GM12875 (cell line): ENCODE measurements at regions not wholly inside any gene's neighbourhood (a gene's known extent, or its start where the extent isn't known, plus 50 kb on each side); places are given as distances from the start of the nearest gene placed in this dataset.

Source experiments
- H3K4me3 ChIP-seq: one replicate; pipeline ENCODE4 v1.5.1; 2011; ENCODE audit warnings: low read depth, low read length, control low read depth
- CTCF ChIP-seq: IDR thresholded peaks from 2 replicates; pipeline ENCODE4 v1.5.1; 2011; ENCODE audit warnings: low read depth, mild to moderate bottlenecking, control low read depth, inconsistent platforms, low read length, moderate library complexity, borderline replicate concordance; ENCODE audit not compliant: insufficient read depth

- no peak for TF ChIP-seq CTCF
- H3K4me3 ChIP-seq: no peak overlapping the region
Measured at GRCh38 chr14:53711205-53711604, 245.4 kb downstream of the BMP4 start.

DNA sequence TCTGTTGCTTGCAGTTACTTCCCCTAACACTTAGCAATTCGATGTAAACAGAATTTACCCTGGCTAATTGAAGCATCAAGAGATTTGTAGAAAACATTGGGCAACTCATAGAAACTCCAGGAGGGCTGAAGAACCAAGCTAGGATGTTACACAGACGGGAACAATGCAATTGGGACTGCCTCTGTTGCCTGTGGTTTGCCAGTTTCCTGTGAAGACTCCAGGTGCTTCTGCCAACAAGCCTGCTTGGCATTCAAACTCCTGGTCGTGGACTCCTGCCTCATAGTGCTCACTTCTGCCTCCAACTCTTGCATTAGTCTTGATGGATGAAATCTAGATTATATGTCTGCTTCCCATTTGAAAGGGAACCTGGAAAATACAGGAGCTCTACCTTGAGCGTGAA, 246.0 kb downstream of the BMP4 start:
- no peak overlapping the region for H3K4me3 ChIP-seq
- no peak for TF ChIP-seq CTCF

DNA sequence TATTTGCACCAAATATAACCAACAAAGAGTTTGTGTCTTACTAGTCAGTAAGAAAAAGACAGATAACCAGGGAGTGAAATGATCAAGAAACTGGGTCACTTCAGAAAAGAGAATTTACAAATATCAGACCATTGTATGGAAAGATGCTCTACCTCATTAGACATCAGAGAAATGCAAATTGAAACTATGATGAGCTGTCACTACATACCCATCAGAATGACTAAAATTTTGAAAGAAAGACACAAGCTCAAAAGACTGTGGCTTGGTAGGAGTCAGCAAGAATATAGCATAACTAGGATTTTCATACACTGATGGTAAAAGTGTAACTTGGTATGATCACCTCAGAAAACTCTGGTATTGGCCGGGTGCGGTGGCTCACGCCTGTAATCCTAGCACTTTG, 247.2 kb downstream of the BMP4 start:
- no peak overlapping the region for H3K4me3 ChIP-seq
- TF ChIP-seq CTCF: no peak

DNA sequence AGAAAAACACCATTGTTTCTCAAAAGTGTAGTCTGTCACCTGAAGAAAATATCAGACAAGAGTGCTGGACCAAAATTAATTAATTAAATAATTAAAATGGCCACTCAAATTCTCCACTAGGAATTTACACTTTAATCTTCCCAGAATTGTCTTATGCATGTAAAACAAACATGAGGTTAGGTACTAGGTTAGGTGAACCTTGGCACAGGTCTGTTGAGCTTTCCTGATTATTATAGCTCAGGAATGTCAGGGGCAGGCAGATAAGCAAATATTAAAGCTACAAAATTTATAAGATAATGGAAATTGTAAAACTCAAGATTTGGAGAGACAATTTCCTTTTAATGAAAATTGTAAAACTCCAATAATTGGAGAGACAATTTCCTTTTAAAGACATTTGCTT, 253.2 kb downstream of the BMP4 start:
- no peak for TF ChIP-seq CTCF
- H3K4me3 ChIP-seq: no peak overlapping the region

DNA sequence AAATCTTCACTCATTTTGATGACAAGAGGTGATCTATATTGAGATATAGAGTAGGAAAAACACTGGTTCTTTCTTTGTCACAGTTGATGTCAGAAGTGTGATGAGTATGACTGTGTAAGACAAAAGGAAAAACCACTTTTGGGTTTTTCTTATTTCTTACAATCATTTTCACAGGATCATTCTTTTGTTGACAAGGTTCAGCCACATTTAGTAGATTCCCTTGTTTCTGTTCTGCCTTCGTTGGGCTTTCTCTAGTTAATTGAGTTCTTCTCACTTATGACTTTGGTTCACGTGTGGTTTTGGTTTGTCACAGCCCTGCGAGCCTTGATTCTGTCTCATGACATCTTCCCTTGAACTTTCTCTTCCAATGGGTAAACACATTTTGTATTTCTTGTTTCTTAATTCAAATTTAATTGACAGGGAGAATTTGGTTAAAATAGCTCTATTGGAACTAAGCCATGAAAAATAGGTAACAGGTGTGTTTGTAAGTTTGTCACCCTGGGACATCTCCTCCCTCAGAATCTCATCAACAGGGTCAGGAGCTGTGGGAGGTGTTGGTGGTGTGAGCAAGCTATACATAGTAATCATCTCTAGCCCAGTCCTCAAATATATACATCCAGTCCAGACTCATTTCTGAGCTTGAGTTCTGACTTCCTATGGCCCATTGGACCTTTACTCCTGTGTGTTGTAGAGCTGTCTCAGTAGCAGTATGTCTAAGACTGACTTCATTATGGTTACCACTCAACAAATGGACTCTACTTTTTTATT, 255.3 kb downstream of the BMP4 start:
- TF ChIP-seq CTCF: no peak
- H3K4me3 ChIP-seq: no peak overlapping the region

DNA sequence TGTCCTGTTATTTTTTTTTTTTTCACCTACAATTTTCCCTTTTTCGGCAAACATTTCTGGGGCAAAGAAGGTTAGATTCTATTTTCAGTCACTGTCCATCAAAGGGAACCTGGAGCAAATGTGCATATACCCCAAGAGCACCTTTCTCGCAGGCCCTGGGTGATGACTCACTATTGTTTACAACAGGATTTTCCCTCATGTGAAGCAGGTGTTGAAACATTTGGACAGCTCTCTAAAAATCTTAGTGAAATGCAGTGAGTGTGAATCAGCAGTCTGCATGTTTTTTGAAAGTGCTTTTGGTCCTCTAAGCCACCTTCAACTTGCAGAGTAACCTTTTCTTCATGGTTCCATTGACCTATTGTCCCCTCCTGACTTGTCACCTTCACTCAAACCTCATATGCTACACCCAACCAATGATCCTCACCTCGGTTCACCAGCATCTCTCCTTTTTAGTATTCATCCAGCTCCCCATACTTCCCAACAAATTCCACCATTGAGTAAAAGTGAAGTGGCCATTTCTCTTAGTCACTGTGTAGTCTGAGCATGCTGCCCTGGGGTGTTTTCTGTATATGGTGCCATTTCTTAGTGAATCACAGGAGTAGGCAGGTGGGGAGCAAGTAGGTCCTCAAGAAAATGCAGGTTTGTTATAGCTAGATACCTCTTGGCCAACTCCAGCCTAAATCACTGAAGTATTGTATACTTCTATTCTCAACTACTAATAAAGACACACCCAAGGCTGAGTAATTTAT, 260.2 kb downstream of the BMP4 start:
- no peak for TF ChIP-seq CTCF
- no peak overlapping the region for H3K4me3 ChIP-seq

- no peak overlapping the region for H3K4me3 ChIP-seq
- no peak for TF ChIP-seq CTCF
Measured at GRCh38 chr14:53695692-53696214, 260.9 kb downstream of the BMP4 start.
